NCI-H146 treated with DMSO at 0.1 percent for 48 hours (cell line): ENCODE measurements at regions not wholly inside any gene's neighbourhood (a gene's known extent, or its start where the extent isn't known, plus 50 kb on each side); places are given as distances from the start of the nearest gene placed in this dataset.

Experiments
- DNase-seq: peaks from one replicate; lab custom pipeline; 2025; ENCODE audit not compliant: unreplicated experiment; lab: John Stamatoyannopoulos, UW

DNA sequence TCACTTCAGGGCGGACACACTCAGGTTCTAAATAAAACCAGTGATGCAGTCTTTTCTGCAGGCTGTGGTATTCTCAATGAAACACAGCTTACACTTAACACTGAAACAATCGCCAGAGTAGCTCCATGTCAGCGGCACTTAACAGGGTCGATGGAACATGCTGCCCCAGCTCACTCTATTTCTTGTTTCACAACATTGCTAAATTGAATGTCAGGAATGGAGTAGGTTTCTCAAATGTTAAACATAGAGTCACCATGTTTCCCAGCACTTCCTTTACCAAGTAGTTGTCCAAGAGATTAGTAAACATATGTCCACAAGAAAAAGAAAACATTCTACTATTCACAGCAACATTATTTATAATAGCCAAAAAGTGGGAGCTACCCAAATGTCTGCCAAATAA lies 306.9 kb downstream of the SLITRK6 start:
- DNase-seq = no peak

DNA sequence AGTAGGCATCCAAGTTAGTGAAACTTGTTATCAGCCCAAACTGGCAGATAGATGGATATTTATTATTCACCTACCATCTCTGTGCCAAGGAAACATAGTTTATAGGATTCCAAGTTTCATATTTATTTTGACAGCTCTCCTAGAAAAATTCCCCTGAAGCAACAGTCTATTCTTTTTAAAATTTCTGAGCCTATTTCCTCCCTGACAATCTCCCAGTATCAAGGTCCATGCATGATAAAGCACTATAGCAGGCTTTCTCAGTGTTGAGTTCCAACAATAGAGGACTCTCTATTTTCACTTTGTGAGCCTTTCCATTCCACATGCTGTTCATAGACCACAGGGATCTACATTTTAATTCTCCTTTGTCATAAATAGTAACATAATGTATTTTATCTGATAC lies 312.6 kb downstream of the SLITRK6 start:
- no peak for DNase-seq

DNA sequence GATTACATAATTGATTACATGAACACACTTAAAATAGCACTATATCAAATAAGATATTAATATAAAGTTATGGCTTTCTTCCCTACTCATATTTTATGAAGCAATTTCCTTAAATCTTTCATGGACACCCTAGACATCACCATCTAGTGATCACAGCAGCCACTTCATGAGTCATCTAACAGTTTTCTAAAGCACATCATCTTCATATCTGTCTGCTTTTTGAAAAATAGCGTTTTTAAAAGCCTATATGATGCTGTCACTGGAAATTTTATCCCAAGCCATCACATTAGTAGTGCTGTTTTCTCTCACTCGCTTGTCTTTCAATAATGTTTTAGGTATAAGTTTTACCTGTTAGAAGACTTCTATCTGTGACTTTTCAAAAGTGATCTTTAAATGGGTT lies 326.1 kb downstream of the SLITRK6 start:
- DNase-seq = no peak

- no peak for DNase-seq
These were observed 329.9 kb downstream of the SLITRK6 start for GRCh38 chr13:85469320-85469719.

DNA sequence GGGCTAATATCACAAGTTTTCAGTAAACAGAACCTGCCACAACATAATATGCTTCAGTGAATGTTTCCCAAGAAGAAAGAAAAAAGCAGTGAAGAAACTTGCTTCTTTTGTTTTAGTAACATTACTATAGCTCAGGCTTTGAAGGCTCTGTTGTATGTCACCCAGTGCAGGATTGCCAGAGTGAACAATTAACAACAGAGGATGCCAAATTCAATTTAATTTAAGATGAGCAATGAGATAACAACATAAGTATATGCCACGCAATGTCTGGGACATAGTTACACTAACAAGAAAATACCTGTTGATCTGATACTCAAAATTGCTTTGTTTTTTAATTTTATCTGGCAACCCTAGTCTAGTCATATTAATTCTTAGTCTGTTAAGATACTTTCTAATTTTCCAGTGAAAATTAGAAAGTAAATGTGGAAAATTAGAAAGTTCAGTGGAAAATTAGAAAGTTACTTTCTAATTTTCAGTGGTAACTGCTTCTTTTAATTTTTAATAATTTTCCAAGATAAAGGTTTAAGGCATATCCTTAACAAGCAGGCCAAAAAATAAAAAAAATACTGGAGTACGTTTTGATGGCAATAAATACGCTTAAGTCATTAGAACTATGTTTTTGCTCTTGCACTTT lies 336.3 kb downstream of the SLITRK6 start:
- DNase-seq = no peak

GRCh38 chr13:85461621-85462020 lies 337.6 kb downstream of the SLITRK6 start:
- DNase-seq = no peak

GRCh38 chr13:85445534-85445933 lies 353.7 kb downstream of the SLITRK6 start:
- DNase-seq = no peak

GRCh38 chr13:85441975-85442374 lies 357.2 kb downstream of the SLITRK6 start:
- DNase-seq = no peak

- no peak for DNase-seq
These were observed 357.9 kb downstream of the SLITRK6 start for GRCh38 chr13:85441364-85441763.

- DNase-seq = no peak
These were observed 363.2 kb downstream of the SLITRK6 start for GRCh38 chr13:85436029-85436428.

- no peak for DNase-seq
These were observed 364.3 kb downstream of the SLITRK6 start for GRCh38 chr13:85434927-85435326.

DNA sequence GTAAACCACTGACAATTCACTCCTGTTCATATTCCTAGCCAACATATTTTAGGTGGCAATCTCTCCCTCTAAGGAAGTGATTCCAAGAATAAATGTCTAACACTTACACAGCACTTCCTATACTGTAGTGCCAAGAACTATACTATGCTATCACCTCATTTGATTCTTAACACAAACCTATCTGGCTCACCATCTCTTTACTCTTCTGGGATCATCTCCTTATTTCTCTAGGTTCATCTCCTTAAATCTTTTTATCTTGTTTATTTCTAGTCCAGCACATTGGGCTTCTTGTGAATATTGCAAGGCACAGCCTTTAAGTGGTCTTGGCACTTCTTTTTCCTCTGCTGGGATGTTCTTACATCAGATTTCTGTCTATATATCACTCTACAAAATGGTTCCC lies 366.3 kb downstream of the SLITRK6 start:
- DNase-seq = no peak

DNA sequence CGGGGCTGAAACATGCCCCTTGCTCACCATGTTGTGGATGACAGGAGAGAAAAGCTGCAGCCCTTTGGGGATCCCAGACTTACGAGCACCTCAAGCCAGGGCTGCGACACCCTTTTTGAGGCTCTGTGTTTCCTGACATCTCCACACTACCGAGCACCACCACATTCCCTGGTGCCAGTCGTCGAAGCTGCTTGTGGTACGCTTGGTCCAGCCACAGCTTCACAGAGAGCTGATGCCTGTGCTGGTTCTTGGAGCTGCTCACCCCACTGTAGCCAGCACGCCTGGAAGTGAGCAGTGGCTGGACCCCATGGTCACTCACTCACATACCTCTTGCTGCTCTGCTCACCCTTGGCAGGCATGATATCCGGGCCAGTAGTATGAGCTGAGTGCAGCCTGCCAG lies 367.5 kb downstream of the SLITRK6 start:
- DNase-seq = no peak

- no peak for DNase-seq
These were observed 368.9 kb downstream of the SLITRK6 start for GRCh38 chr13:85430216-85430794.

DNA sequence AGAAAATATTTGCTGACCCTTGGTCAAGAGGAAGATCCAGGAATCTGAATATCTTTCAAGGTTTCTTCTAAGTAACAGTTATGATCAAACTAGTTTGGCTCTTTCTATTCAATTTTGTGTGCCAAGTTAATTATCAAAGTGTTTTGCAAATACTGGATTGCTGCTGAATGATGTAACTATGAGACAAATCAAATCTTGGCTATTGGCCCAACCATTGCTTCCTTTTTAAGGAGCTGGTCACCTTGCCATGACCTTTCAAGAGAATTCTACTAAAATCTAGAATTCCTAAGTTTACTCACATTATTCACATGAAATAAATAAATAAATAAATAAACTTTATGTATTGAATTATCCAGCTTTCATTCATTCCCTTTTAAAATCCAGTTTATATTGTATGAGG lies 371.8 kb downstream of the SLITRK6 start:
- no peak for DNase-seq

DNA sequence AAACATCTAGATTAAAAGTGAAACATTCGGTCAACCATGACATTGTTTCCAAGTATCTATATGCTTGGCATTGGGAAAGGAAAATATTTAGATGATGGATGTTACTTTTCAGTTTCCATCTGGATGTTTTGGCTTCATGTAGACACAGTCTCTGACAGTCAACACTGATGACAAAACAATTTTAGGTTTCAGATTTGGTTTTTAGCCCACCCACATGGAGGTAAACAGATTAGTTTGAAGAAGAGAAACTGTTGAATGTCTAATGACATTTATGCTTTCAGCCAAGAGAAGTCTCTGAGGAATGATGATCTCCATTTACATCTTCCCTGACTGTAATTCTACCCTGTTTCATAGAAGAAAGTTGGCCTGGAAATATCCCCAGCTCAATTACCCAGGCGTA lies 379.1 kb downstream of the SLITRK6 start:
- DNase-seq = no peak

DNA sequence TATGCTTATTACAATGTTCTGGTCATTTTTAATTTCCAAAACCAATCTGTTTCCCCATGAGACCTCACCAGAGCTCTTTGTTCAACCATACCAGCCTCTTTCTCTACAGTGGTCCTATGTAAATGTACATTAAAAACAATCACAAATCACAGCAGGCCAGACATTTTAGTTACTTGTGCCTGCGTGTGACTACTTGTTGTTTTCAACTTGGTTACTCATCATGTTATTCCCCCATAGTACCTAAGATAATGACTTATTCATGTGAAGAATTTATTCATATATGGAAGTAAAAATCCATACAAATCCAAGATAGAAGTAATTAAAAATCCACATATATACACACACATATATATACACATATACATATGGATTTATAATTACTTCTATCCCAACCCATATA lies 379.6 kb downstream of the SLITRK6 start:
- no peak for DNase-seq

GRCh38 chr13:85417807-85418206 lies 381.4 kb downstream of the SLITRK6 start:
- DNase-seq = no peak

GRCh38 chr13:85413664-85414063 lies 385.6 kb downstream of the SLITRK6 start:
- DNase-seq = no peak

DNA sequence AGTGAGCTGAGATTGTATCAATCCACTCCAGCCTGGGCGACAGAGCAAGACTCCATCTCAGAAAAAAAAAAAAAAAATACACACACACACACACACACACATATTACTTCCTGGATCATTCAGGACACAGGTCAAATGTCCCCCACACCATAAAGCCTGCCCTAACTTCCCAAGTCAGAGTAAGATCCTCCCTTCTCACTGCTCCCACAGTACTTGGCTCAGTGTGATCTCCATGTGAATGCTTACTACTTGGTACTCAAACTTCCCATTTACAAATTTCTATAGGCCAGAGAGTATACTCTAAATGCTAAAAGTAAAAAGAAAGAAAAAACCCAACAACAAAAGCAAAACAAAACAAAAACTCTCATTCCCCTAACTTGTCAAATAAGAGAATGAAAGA lies 386.8 kb downstream of the SLITRK6 start:
- no peak for DNase-seq

- DNase-seq = no peak
These were observed 387.6 kb downstream of the SLITRK6 start for GRCh38 chr13:85411591-85411990.

GRCh38 chr13:85408415-85408814 lies 390.8 kb downstream of the SLITRK6 start:
- DNase-seq = no peak

DNA sequence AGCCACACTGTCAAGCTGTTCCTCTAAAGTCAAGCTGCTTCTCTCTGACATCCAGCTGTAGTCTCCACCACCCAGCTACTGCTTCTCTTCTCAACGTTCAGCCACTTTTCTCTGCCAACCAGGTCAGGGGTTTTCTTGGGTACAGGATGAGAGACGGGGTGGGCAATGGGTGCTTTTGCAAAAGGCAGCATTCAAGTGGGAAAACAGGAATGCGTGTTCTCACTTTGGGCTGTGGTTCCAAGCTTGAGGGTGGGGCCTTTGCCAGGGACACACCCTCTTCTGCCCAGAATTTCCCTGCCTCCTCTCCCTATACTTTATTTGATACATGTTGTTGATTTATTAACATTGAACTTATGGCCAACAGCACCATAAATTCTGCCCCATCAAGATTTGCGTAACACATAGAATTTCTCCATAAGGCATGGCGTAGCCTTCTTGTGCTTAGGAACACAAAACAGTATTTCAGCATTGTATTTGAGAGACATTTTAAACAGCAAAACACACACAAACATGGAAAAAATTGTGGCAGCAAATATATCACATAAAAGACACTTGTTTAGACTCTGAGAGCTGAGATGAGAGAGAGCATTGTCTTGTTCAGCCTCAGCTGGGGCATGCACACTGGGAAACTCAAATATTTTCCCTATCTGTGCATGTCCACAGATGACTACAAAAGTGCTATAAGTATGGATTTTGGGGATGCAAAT lies 392.8 kb downstream of the SLITRK6 start:
- DNase-seq = no peak
